HG02642 (cell line): ENCODE measurements at regions not wholly inside any gene's neighbourhood (a gene's known extent, or its start where the extent isn't known, plus 50 kb on each side); places are given as distances from the start of the nearest gene placed in this dataset.

Experiments used
- ATAC-seq: cut with Tn5 transposase; IDR thresholded peaks from one replicate; pipeline ENCODE4 v1.9.1; 2021; ENCODE audit warnings: mild to moderate bottlenecking; ENCODE audit not compliant: unreplicated experiment, poor library complexity

DNA sequence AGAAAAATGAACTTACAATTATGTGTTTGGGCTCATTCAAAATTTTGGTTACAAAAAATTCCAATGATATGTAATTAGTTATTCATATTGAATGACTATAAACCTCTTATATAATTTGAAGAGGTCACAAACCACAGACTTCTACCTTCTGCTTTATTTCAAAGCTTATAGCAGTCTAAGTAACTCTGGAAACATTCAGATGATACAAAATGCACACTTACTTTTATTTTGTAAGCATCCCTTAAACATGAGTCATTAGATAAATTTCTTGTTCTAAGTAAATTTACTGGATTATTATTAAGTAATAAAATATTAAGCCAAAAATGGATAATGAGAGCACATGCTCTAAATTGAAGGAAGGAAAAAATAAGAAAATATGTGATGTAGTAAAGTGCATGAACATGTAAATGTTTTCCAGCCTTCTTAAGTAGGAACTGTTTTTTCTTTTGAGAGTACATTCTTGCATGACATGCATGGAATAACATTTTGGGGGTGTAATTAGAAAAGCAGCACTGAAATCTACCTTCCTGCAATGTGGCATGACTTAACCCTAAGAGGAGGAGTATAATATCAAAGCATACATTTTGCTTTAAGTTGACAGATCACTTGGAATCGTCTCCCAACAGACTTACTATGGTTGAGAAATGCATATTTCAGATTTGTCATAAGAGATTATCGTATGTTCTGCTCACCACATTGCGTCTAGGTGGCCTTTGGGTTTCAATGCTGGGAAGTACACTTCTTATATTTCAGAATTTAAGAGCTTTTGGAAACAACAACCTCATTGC lies 372.7 kb upstream of the HSF2 start:
- no peak for ATAC-seq

DNA sequence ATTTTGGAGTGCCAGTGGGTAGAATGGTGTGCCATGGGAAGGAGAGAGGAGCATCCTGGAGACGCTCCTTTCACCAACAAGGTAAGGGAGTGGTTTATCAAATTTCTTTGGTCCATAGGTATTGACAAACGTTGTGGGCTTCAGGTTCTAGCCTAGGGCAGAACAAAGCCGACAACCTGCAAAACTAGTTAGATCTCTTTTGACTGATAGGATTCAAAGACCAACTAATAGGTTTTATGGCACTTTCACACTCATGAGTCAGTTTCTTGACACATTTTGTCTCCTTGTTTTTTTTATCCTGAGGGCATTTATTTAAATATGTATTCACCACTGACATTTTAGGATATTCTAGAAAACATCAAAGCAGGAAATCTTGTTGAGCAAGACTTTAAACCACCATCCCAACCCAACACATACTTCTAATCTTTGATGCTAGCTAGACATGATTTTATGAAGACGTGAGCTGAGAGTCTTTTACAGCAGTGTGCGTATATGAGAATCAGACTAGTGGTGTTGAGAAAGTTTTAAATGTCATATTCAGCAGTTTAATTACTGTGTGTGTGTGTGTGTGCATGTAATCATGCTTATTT lies 370.4 kb upstream of the HSF2 start:
- ATAC-seq = no peak

DNA sequence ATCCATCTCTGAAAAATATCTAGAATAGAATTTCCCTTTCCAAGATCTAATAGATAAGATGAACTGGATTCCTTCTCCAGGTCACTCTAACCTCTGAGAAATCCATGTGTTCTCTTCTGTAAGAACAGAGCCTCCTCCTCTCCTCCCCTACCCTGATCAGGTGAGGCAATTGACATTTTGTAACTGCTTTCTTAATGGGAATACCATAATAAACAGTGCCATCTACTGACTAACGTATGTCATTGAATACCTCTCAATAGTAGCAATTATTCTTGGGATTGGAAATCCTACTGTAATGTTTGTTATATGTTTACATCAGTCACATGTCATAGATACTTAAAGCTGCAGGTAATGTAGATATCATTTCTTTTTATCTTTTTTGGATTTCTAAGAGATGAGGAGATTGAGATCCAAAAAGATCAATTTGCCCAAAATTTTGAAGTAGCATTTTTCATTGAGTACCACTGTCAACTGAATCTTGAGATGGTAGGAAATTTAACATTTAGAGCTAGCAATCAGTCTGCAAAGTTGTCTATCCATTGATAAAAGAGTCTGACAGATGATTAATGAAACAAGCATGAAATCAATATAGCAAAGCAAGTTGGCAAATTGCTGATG lies 365.8 kb upstream of the HSF2 start:
- peak; percentile 93 for ATAC-seq

DNA sequence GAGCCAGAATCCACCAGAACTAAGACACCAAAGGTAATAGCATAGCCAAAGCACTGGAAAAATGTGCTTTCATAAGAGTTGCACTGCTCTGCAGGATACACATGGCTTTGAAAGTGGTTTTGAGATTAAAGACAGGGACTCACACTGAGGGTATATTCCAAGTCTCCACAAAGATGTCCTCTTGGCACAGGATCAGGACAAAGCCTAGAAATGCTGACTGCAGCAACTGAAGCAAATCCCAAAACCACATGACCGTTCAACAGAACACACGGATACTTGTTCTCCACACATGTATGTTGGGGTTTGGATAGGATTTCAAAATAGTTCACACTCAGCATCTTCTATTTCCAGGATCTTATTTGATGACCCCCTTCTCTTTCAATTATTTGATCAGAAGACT lies 364.3 kb upstream of the HSF2 start:
- no peak for ATAC-seq

DNA sequence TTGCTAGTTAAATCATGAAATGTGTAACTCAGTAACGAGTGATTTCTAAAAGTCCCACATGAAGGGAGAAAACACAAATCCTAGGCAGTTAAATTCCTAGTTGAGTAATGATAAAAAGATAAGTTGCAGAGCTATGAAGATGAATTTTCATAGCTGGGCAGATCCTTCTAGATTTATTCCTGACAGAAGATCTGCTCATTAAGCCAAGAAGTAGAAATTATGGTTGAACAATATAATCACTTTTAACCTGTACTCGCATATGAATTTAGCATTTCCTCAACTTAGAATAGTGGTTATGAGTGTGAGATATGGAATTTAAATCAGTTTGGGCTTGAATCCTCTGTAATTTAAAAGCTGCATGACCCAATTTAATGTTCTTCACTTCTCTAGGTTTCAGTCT lies 359.2 kb upstream of the HSF2 start:
- ATAC-seq = no peak

DNA sequence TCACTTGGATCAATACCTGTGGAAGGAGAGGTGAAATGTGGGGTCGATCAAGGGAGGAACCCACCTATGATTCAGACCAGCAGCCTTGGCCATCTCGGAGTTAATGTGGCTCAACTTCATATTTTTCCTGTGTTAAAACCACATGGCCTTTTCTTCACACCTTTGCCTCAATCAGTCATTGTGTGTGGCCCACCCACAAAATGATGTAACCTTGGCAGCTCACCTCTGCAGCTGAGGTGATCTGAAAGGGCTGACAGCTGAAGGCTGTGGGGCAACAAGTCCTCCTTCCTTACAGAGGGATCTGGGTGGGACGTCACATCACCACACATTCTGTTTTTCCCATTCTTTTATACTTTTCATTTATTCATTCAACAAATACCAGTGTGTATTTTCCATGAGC lies 357.1 kb upstream of the HSF2 start:
- no peak for ATAC-seq

DNA sequence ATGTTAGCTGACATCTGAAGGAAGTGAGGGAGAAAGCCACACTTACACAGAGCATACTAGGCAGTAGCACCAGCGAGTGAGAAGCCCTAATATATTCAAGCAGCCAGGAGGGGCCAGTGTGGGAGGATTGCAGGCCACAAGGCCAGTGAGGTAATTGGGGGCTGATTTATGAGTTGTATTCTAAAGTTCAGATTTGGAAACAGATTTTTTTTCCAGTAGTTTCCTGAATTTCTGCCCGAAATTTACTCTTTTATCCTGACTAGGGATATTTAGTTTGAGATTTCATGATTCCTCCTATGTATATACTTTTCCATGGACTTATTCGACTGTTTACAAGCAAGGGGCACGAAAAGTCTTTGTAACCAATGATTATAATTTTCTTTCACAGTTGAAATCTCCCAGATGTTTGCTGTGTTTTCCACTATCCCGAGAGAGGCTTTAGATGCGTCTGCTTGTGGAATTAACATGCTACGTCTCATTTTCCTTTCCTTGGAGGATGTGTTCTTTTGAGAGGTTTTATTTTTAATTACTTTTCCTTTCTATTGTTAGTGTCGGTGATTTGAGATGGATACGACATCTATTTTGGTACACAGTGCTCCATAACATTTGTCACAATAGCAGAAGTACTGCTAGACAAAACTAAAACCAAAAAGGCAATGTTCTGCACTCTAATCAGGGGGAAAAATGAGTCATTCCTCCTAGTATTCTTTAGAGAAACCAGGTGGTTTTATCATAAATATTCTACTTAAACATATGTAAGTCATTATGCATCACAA lies 356.3 kb upstream of the HSF2 start:
- ATAC-seq = no peak

DNA sequence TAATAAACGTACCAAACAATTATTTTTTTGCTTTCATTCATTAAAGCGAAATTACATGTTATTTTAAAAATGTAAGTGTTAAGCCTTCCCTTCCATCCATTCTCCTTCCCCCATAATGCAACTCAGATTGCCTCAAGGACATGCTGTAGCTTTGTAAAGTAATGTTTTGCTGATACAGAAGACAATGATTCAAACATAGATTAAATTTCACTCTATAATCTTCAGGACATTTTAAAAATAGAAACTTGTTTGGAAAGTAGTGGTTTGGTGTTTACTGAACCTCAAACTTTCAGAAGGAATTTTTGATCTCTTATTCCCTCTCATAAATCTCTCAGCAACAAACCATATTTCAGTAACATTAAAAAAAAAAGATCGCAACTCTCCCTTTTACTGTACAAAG lies 350.9 kb upstream of the HSF2 start:
- ATAC-seq = no peak

DNA sequence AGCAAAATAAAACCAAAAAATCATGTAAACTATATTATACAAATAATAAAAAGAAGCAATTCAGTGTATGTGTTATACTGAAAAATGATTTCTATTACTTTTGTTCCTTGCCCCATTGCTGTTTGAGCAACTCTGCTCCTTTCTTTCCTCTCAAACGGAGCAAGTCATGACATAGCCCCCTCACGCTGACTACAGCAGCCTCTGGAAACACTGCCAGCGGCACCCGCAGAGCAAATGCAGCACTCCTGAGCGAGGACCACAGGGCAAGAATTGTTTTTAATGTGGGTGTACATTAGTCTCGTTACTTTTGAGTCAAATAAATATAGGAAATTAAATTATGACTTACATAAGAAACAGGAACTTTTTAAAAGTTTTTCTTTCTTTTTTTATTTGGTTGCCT lies 350.1 kb upstream of the HSF2 start:
- no peak for ATAC-seq

DNA sequence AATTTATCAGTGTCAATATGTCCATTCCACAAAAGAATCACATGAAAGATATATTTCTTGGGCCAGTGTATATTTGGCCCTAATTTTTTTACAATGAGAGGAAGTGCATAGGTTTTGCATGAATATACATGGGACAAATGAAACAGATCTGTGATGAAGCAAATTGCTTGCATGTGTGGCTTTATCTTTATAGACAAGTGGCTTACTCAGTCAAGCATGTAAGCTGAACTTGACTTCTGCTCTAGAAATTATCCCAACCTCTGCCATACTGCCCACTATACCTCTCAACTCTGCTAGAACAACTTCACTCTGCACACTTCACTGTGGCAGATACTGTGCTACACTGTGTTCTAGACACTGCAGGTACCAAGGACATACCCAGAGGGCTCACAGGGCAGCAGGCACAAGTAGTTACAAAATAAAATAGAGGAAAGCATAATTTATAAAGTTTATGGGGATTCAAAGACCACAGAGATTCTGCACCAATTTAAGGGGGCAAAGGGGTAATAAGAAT lies 349.2 kb upstream of the HSF2 start:
- no peak for ATAC-seq

DNA sequence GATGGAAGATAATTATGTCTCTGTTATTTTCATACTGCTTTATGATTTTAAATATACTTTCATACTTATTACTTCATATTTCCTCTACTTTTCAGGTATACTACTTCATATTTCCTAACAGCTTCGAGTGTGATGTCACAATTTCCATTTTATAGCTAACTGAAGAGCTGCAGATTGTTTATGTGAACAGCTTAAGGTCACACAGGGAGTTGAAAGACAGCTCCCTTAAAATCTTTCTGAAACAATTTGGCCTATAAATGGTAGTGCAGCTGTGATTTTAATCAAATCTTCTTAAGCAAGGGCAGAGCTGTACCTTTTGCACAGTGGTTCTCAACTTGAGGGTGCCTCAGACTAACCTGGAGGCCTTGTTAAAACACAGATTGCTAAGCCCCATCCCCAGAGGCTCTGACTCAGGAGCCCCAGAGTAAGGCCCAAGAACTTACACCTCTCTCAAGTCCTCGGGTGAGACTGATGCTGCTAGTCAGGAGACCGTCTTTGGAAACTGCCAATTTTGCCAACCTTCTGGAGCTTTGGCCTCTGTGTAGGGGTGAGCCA lies 347.0 kb upstream of the HSF2 start:
- no peak for ATAC-seq

DNA sequence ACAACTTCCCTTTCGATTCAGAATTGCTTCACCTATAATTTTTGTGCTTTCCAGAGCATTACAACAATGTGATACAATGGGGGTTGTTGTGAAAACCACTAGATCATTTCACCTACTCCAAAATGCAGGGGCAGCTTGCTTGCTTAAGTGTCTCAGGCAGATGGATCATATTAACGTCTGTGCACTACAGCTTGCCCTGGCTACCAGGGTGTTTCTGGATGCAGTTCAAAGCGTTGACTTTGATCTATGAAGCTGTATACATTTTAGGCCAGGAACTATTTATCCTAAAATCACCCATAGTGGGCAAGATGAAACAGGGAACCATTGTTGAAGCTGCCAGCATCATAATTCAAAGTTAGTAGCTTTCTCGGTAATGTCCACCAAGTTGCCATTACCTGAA lies 339.5 kb upstream of the HSF2 start:
- ATAC-seq = no peak

DNA sequence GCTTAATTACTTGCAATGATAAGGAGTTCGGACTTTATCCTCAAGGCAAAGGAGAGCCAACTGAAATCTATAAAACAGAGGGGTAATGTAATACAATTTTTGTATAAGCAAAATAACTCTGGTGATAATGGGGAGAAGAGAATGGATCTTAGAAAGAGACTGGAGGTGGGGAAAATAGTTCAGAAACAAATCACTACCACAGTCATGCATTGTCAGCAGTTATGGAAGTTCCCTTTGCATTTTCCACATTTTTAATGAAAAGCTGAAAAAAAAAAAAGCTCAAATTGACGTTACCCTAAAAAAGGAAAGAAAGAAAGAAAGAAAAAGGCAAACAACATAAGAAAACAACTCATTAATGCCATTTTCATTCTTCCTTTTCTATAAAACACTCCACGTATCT lies 337.6 kb upstream of the HSF2 start:
- ATAC-seq = no peak

DNA sequence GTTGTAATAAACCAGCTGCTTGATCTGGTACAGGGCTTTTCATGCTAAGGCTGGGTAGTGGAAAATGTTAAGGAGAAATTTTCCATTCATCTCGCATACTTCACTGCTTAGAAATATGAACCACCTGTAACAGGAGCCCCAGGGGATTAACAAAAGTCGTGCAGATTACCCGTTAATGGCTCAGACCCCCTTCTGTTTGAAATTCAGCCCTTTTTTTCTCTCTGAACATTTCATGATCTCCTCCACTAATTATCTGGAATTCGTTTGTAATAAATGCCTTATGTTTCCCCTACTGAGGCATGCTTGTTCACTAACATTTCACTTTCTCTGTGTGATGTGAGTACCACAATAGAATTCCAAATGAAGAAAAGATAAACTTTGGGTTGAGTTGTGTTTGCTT lies 336.4 kb upstream of the HSF2 start:
- no peak for ATAC-seq

DNA sequence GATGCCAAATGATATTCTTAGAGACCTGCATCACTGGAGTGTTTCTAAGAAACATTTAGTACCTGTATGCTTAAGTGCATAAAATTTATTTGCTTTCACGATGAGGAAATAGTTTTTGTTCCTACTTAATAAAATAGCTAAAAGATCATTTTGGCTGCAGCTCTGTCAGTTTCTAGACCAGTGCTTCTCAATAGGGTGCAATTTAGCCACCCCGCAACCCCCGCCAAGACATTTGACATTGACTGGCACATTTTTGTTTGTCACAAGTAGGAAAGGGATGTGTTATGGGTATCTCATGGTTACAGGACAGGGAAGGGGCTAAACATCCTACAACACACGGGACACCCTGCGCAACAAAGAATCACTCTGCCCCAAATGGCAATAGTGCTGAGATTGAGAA lies 335.7 kb upstream of the HSF2 start:
- no peak for ATAC-seq

DNA sequence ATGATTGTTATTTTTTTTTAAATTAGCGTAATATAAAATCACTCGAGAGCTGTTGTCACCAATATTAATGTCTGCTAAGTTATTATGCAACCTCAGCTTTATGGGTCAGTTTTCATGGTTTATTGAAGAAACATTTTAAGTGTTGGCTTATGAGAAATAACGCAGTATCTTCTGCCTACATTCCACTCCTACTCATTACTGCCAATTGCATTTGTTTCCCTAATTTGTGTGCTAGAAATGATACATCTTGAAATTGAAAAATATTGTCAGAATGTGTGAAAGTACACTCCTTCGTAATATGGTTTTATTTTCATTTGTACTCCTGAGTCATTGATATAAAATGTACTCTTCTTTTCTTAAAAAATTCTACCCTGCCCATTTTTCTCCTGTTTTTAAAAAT lies 333.3 kb upstream of the HSF2 start:
- ATAC-seq = no peak

DNA sequence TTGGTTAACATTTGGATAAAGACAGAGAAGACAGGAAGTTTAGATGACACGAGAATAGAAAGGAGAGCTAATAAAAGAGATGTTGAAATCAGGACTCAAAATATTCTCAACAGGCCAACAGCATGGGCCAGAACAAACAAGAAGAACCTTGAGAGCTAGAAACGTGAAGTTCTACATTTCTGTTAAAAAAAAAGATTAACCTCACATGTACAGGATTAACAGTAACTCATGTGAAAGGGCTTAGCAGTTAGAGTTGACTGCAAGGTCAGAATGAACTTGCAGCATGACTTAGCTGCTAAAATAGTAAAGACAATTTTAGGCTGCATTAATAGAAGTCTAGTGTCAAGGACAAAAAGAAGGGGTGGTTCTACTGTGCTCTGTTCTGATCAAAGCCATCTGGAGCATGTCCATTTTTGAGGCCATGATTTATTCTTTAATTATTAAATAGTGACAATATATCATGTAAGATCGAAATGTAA lies 331.1 kb upstream of the HSF2 start:
- no peak for ATAC-seq

DNA sequence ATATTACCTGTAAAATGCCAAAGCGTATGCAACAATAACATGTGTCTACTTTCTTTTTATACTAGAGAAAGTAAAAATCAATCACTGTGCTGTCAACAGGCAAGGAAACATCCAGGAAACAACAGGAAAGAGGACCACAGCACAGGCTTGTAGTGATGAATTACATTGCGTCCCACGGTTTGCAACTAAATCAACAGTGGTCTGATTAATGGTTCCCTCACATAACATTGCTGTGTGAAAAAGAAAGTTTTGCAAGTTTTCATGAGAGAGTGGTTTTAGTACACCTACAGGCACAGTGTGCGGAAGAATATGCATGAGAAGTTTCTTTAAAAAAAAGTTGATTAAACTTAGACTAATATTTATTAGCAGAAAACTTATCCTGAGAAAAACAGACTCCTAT lies 329.5 kb upstream of the HSF2 start:
- ATAC-seq = no peak

DNA sequence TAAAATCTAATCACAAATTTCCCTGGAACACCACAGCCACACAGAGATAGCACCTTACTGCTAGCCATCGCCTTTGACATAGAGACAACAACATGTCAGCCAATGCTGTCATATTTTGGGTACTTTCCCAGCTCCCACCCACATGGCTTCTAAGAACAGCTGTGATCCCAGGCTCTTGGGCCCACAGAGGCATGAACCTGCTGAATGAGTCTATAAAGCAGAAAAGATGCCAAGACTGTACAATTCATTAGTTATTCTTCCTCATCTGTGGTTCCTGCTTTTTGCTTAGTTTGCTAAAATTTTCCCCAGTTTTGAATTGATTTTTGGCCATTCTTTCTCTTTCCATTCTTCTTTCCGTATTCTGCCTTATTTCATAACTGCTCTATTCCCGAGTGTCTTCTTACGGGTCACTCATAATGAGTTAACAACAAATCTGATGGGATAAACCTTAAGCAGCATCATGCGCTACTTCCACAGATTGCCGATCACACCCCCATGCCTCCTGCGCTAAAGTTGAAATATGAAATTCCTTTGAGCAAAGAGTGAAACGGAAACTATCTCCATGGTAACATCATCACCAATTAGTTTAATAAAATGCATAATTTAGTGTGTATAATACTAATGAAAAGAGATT lies 327.3 kb upstream of the HSF2 start:
- ATAC-seq = no peak
